AG04450 (cell line): ENCODE measurements at regions not wholly inside any gene's neighbourhood (a gene's known extent, or its start where the extent isn't known, plus 50 kb on each side); places are given as distances from the start of the nearest gene placed in this dataset.

Source experiments
- CTCF ChIA-PET: fragments of 300-600, 350-600 bp; formaldehyde crosslinking; extraction: SDS; loops from one replicate; lab custom pipeline; 2022; ENCODE audit warnings: antibody characterized with exemption, inconsistent platforms; lab: Charles Lee
- POLR2A ChIA-PET: fragments of 350-600 bp; formaldehyde crosslinking; extraction: SDS; loops from one replicate; lab custom pipeline; 2021; ENCODE audit warnings: antibody characterized with exemption, inconsistent platforms; lab: Yijun Ruan, JAX
- DNase-seq: peaks from one replicate; pipeline ENCODE4 v3.0.0-alpha.2; 2011; ENCODE audit warnings: low read depth, low spot score
- H3K27ac ChIP-seq: one replicate; pipeline ENCODE4 v1.5.1; 2012; ENCODE audit warnings: low read depth, low read length, control low read depth
- H3K27me3 ChIP-seq: one replicate; pipeline ENCODE4 v1.6.0; 2012; ENCODE audit warnings: low read length; ENCODE audit not compliant: control insufficient read depth, insufficient read depth
- H3K4me3 ChIP-seq: 2 replicates; pipeline ENCODE4 v1.5.1; 2011; ENCODE audit warnings: mild to moderate bottlenecking, low read depth, low read length, control low read depth
- H3K9me3 ChIP-seq: 2 replicates; pipeline ENCODE4 v1.5.1; 2012; ENCODE audit warnings: low read length; ENCODE audit not compliant: control insufficient read depth, insufficient read depth
- CTCF ChIP-seq: IDR thresholded peaks from 2 replicates; pipeline ENCODE4 v1.5.1; 2011; ENCODE audit warnings: low read depth, low read length, control low read depth, inconsistent platforms

GRCh38 chr18:40789286-40789685, 1165.7 kb upstream of the PIK3C3 start:
- DNase-seq: no peak
- no peaks in the 10 kb centered on the region for H3K27me3 ChIP-seq
- CTCF ChIA-PET: no interaction called here
- POLR2A ChIA-PET: no interaction called here
- no peaks in the 10 kb centered on the region for H3K9me3 ChIP-seq
- H3K27ac ChIP-seq: no peak overlapping the region
- H3K4me3 ChIP-seq: no peak overlapping the region
- TF ChIP-seq CTCF: no peak

- no peak overlapping the region for H3K27ac ChIP-seq
- ChIA-PET CTCF (no interaction called here), POLR2A (no interaction called here)
- no peaks in the 10 kb centered on the region for H3K27me3 ChIP-seq
- H3K9me3 ChIP-seq: no peaks in the 10 kb centered on the region
- H3K4me3 ChIP-seq: no peak overlapping the region
- no peak for TF ChIP-seq CTCF
- no peak for DNase-seq
Measured at GRCh38 chr18:40782453-40783130, 1172.4 kb upstream of the PIK3C3 start.

GRCh38 chr18:40769786-40770185, 1185.2 kb upstream of the PIK3C3 start:
- Histone ChIP-seq H3K9me3 (no peaks in the 10 kb centered on the region), H3K27ac (no peak overlapping the region), H3K4me3 (no peak overlapping the region), H3K27me3 (no peaks in the 10 kb centered on the region)
- DNase-seq: no peak
- TF ChIP-seq CTCF: no peak
- ChIA-PET POLR2A (no interaction called here), CTCF (no interaction called here)

- no peaks in the 10 kb centered on the region for H3K27me3 ChIP-seq
- ChIA-PET POLR2A (no interaction called here), CTCF (no interaction called here)
- TF ChIP-seq CTCF: no peak
- H3K27ac ChIP-seq: no peak overlapping the region
- no peak for DNase-seq
- no peak overlapping the region for H3K4me3 ChIP-seq
- H3K9me3 ChIP-seq: no peaks in the 10 kb centered on the region
Measured at GRCh38 chr18:40760251-40760650, 1194.8 kb upstream of the PIK3C3 start.

- no peak for TF ChIP-seq CTCF
- Histone ChIP-seq H3K27ac (no peak overlapping the region), H3K4me3 (no peak overlapping the region), H3K9me3 (no peaks in the 10 kb centered on the region), H3K27me3 (no peaks in the 10 kb centered on the region)
- DNase-seq: no peak
- ChIA-PET POLR2A (no interaction called here), CTCF (no interaction called here)
Measured at GRCh38 chr18:40754477-40754876, 1200.6 kb upstream of the PIK3C3 start.
